Activated CD4-positive, alpha-beta T cell treated with anti-CD3 and anti-CD28 coated beads, Interleukin-2, amount 50 U/mL, for 24 hours (primary cell): ENCODE measurements at regions not wholly inside any gene's neighbourhood (a gene's known extent, or its start where the extent isn't known, plus 50 kb on each side); places are given as distances from the start of the nearest gene placed in this dataset.

Experiments used
- DNase-seq, 2 donors: peaks; one replicate each; pipeline ENCODE4 v3.0.0-alpha.2; 2020; ENCODE audit warnings: low read depth in 1 of 2, low spot score in 1 of 2

- DNase-seq = no peak
Observed at GRCh38 chr14:61226015-61226654, 55.0 kb downstream of the TMEM30B start.

- DNase-seq = no peak
Observed at GRCh38 chr14:61225344-61225743, 55.8 kb downstream of the TMEM30B start.

DNA sequence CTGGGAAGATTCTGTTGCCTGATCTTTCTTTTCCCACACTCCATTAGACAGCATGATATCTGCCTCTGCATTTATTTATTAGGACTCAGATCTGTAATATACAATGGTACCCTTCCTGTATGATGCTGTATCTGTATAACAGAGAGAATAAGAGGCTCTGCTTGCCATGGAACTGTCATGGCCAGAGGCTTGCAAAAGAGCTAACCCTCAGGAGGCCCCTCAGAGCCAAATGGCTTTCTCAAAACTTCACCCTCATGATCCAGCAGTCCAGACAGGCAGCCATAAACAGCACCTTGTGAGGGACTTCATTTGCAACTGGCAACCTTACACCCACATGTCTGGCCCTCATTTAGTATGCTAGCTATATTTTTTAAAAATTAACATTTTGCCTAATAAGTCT is 57.6 kb downstream of the TMEM30B start:
- no peak for DNase-seq

- DNase-seq = no peak
Observed at GRCh38 chr14:61222388-61222787, 58.8 kb downstream of the TMEM30B start.

DNA sequence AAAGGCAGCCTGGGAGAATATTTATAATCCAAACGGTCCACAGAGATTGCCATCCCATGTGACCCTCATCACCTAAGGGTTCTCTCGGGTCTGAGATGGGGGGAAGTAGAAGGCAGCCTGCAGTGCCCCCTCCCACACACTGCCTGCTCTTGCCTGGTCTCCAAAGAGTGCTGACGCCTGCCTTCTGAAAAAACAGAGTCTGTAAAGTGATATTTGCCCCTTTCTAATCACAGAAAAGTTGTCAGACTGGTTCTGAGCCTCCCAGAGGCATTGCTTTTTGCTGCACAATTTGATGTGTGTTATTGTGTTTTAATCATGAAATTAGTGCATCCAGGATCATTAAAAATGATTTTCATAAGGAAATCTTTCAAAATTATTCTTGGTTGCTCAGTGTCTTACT is 59.2 kb downstream of the TMEM30B start:
- no peak for DNase-seq

GRCh38 chr14:61219673-61220072 is 61.5 kb downstream of the TMEM30B start:
- no peak for DNase-seq

- DNase-seq = no peak
Observed at GRCh38 chr14:61219256-61219655, 61.9 kb downstream of the TMEM30B start.

DNA sequence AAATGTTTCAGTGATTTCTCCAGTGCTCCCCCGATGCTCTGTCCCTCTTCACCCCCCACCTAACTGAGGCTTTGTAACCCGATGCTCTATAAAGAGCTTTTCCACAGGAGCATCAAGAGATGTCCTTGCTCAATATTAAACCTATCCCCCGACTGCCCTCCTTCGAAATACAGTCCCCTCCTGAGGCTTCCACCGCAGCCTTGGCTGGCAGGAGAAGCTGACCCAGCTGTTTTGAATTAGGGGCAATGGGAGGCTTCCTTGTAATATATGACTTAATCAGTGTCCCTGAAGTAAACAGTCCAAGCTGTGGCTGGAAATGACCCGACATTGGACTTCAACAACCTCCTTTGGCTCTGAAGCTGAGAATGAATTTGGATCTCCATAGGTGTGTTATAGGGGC is 62.4 kb downstream of the TMEM30B start:
- no peak for DNase-seq

- no peak for DNase-seq
Observed at GRCh38 chr14:61218157-61218556, 63.0 kb downstream of the TMEM30B start.

GRCh38 chr14:61217516-61217915 is 63.6 kb downstream of the TMEM30B start:
- DNase-seq = no peak

GRCh38 chr14:61215222-61216020 is 65.7 kb downstream of the TMEM30B start:
- no peak for DNase-seq

DNA sequence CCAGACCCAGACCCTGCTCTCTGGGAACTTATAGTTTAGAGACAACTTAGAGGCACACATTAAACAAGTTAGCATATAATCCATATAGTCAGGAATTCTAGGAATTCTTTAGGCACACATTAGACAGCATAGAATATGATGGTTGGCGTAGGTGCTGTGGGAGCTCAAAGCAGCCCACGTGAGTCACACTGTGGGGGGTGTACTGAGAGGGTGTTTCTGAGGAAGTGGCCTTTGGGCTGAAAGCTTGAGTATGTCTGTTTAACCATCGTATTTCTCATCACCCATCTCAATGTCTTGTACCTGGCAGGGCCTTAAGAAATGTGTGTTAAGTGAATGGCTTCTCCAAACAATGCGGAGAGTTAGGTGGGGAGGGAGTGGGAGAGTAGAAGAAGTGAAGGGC is 67.2 kb downstream of the TMEM30B start:
- DNase-seq = no peak

GRCh38 chr14:61213191-61213621 is 67.9 kb downstream of the TMEM30B start:
- DNase-seq = no peak

GRCh38 chr14:61212546-61212945 is 68.6 kb downstream of the TMEM30B start:
- no peak for DNase-seq

DNA sequence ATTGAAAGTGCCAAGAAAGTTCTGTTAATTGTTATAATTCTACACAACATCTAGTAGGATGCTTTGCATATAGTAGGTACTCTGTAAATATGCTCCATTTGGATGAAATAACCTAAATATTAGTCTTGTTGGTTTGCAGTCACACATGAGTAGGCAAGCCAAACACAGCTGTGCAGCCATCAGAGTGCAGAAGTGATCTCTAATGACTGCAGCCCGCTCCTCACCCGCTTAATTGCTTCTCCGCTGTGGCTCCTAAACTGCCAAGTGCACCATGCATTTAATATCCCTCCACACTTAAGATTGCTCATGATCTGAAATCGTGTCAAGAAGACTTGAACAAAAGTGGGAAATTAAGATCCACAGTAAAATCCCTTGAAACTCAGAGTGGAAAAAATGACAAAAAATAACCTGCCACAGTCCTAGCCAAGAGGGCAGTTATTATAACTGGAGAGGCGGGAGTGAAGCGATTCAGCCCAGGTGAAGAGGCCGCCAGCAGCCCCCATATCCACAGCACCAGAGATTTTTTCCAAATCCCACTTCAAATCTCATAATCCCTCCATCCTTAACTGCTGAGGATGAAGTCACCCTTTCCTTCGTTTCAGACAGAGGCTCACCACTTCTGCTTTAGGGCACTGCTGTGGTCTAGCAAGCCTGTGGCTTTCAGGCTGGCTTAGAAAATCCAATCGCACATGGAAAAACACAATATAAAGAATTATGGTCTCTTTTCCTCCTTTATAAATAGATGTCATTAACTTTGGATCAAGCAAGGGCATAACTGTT is 69.5 kb downstream of the TMEM30B start:
- no peak for DNase-seq

DNA sequence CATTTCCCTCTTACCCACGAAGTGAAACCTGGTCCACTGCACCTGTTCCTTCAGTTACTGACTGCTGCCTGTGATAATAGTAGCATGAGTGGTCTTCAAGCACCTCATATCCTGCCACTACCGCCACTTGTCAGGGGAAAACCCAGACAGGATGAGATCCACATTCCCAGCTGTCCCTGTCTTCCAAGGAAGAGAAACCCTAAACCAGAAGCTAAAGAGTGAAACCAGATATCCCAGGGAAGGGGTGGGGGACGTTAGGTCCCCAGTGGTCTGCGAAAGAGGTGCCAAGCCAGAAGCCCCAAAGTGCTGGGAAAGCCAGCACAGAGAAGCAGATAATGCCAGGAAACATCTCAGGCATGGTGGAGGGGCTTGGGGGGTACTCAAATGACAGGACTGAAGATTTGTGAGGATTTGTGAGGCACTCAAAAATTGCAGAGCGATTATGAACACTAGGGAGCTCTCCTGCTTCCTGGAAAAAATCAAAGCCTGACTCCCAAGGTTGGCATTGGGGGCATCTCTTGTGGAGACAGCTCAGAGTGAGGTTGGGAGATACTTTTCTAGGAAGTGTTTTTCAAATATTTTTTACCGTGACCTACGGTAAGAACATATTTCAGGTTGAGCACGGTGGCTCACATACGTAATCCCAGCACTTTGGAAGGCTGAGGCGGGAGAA is 77.9 kb downstream of the TMEM30B start:
- DNase-seq = no peak

DNA sequence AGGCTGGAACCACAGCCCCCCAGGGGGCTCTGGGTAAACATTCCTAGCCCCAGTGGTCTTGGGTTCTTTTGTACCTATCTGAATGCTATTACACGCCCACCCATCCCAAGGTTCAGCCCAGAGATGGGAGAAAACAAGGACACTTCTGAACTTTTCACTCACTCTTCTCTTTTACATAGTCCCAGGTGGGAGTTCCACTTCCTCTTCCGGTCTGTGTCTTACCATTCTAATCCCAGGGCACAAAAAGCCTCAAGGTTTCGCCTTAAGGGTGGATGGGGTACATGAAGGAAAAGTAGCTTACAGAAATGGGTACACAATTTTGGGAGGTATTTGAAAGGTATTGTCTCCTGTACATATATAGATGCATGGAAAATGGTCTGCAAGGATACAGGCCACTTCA is 79.0 kb downstream of the TMEM30B start:
- DNase-seq = no peak

DNA sequence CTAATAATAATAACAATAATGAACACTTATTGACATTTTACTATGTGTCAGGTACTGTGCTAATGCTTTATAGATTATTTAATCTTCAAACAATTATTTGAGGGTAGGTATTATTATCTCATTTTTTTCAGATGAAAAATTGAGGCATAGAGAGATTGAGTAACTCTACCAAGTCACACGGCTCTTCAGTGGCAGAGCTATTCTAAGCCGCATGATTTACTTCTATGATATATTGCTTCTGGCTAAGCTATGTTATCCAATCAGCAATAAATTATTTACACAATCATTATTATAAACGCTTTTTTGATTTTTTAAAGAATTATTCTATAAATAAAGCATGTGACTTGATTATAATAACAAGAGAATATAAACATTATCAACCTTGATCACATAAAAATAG is 80.0 kb downstream of the TMEM30B start:
- no peak for DNase-seq

GRCh38 chr14:61197416-61197815 is 83.7 kb downstream of the TMEM30B start:
- DNase-seq = no peak

- no peak for DNase-seq
Observed at GRCh38 chr14:61196792-61197191, 84.3 kb downstream of the TMEM30B start.

DNA sequence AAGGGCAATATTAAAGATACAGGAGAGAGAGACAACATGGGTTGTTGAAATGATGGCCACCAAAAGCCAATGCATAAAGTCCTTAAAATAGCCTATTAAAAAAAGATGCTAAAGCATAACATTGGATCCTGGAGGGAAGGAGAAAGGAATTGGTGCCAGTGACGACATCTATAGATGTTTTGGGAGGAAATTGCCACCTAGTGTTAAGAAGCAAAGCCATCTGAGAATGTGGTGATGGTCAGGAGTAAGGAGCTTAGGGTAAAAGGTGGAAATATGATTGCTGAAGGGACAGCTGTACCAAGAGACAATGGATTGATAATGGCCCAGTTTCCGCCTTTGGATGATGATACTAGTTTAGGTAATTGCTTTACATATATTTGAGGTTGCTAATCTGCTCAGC is 85.1 kb downstream of the TMEM30B start:
- no peak for DNase-seq
